ENCODE measurements at regions not wholly inside any gene's neighbourhood (a gene's known extent, or its start where the extent isn't known, plus 50 kb on each side); places are given as distances from the start of the nearest gene placed in this dataset.

GRCh38 chr11:64502634-64503033, 53.1 kb upstream of the SLC22A11 start:
- DNase-seq: no peak

GRCh38 chr11:64503186-64503753, 52.5 kb upstream of the SLC22A11 start:
- no peak for DNase-seq

- no peak for DNase-seq
Measured at GRCh38 chr11:64504999-64505398, 50.7 kb upstream of the SLC22A11 start.
